ENCODE measurements at regions not wholly inside any gene's neighbourhood (a gene's known extent, or its start where the extent isn't known, plus 50 kb on each side); places are given as distances from the start of the nearest gene placed in this dataset.

GRCh38 chr5:19369048-19369447 is 619.0 kb downstream of the CDH18 start:
- no peak for DNase-seq (ENCODE audit: low read depth)

- DNase-seq (ENCODE audit: low read depth): no peak
Measured at GRCh38 chr5:19369561-19369960, 618.4 kb downstream of the CDH18 start.

- no peak for DNase-seq (ENCODE audit: low read depth)
Measured at GRCh38 chr5:19370655-19371386, 617.2 kb downstream of the CDH18 start.

- no peak for DNase-seq (ENCODE audit: low read depth)
Measured at GRCh38 chr5:19388391-19388790, 599.6 kb downstream of the CDH18 start.

- no peak for DNase-seq (ENCODE audit: low read depth)
Measured at GRCh38 chr5:19401032-19401431, 587.0 kb downstream of the CDH18 start.

GRCh38 chr5:19406576-19407365 is 581.2 kb downstream of the CDH18 start:
- DNase-seq (ENCODE audit: low read depth): no peak

- DNase-seq (ENCODE audit: low read depth): no peak
Measured at GRCh38 chr5:19408149-19408548, 579.9 kb downstream of the CDH18 start.

- no peak for DNase-seq (ENCODE audit: low read depth)
Measured at GRCh38 chr5:19411936-19412335, 576.1 kb downstream of the CDH18 start.

Data from activated T-helper 9 cell treated with anti-CD3 and anti-CD28 coated beads, Interleukin-2, amount 50 U/mL, for 16 hours (primary cell).